Vagina (tissue), 2 donors: ENCODE measurements at regions not wholly inside any gene's neighbourhood (a gene's known extent, or its start where the extent isn't known, plus 50 kb on each side); places are given as distances from the start of the nearest gene placed in this dataset. TPM values are rescaled to one million over a fixed set of nuclear protein-coding genes. Genes with fewer than 3 reads are reported as not detected.

Experiments
- DNase-seq, 2 donors: peaks; one replicate each; pipeline ENCODE4 v3.0.0-alpha.2; 2017; ENCODE audit errors: extremely low spot score in 2 of 2
- H3K27ac ChIP-seq: fragments of 200-600 bp; sonication (generic); one replicate; pipeline ENCODE4 v1.5.1; 2019
- H3K27me3 ChIP-seq: fragments of 200-600 bp; sonication (generic); one replicate; pipeline ENCODE4 v1.5.1; 2019
- H3K36me3 ChIP-seq, 2 donors: fragments of 200-600 bp; sonication (generic); one replicate each; pipeline ENCODE4 v1.5.1; 2017 to 2019
- H3K4me1 ChIP-seq: fragments of 200-600 bp; sonication (generic); one replicate; pipeline ENCODE4 v1.5.1; 2019
- H3K4me3 ChIP-seq, 2 donors: fragments of 200-600 bp; sonication (generic); 1 replicate in 1 of 2; 2 replicates in 1 of 2; pipeline ENCODE4 v1.5.1; 2016 to 2019
- H3K9me3 ChIP-seq: fragments of 200-600 bp; sonication (generic); one replicate; pipeline ENCODE4 v1.5.1; 2019
- POLR2A ChIP-seq, 2 donors: fragments of 450-650 bp; IDR thresholded peaks; one replicate each; pipeline ENCODE4 v1.6.1; 2017; ENCODE audit warnings: antibody characterized with exemption in 2 of 2, mild to moderate bottlenecking in 2 of 2, moderate library complexity in 2 of 2
- POLR2AphosphoS5 ChIP-seq, 2 donors: sonication (generic); formaldehyde crosslinking; IDR thresholded peaks; one replicate each; pipeline ENCODE4 v1.9.0; 2017; ENCODE audit warnings: antibody characterized with exemption in 2 of 2, mild to moderate bottlenecking in 2 of 2, low read depth in 1 of 2; ENCODE audit not compliant: insufficient read depth in 1 of 2
- intact Hi-C: fragments of 100-400 bp; cut with DNase I; formaldehyde crosslinking; loops from one replicate; pipeline ENCODE4 v1.15.1; 2023
- small RNA-seq: library from RNA; depleted of rRNA; stranded (forward); fragments of <200 nt; gene quantifications from one replicate; pipeline ENCODE3, GENCODE V24; 2016
- TF ChIP-seq, protein P1 (sequence below), 3 experiments: fragments of 450-650 bp in 2 of 3; fragments of 200-600 bp in 1 of 3; sonication (generic) in 1 of 3; IDR thresholded peaks; one replicate each; pipeline ENCODE4 v1.5.1; 2017 to 2019; ENCODE audit warnings: antibody characterized with exemption in 3 of 3, mild to moderate bottlenecking in 2 of 3, moderate library complexity in 2 of 3

GRCh38 chr1:117809764-117810163 lies 119.7 kb downstream of the GDAP2 start:
- intact Hi-C loops: no loop called here
- peaks cover 20% of the 10 kb centered on the region for H3K4me1 ChIP-seq
- no peak overlapping the region for H3K27ac ChIP-seq
- TF ChIP-seq POLR2AphosphoS5 (IDR thresholded peaks at IDR 0.05; ENCODE audit: insufficient read depth in 1 of 2, low read depth in 1 of 2): no peak
- TF ChIP-seq POLR2A (IDR thresholded peaks at IDR 0.05): no peak
- TF ChIP-seq, protein P1, sequence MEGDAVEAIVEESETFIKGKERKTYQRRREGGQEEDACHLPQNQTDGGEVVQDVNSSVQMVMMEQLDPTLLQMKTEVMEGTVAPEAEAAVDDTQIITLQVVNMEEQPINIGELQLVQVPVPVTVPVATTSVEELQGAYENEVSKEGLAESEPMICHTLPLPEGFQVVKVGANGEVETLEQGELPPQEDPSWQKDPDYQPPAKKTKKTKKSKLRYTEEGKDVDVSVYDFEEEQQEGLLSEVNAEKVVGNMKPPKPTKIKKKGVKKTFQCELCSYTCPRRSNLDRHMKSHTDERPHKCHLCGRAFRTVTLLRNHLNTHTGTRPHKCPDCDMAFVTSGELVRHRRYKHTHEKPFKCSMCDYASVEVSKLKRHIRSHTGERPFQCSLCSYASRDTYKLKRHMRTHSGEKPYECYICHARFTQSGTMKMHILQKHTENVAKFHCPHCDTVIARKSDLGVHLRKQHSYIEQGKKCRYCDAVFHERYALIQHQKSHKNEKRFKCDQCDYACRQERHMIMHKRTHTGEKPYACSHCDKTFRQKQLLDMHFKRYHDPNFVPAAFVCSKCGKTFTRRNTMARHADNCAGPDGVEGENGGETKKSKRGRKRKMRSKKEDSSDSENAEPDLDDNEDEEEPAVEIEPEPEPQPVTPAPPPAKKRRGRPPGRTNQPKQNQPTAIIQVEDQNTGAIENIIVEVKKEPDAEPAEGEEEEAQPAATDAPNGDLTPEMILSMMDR (IDR thresholded peaks at IDR 0.05): no peak
- no peaks in the 10 kb centered on the region for H3K9me3 ChIP-seq
- DNase-seq: no peak
- H3K27me3 ChIP-seq: no peaks in the 10 kb centered on the region
- no peaks in the 10 kb centered on the region for H3K36me3 ChIP-seq
- H3K4me3 ChIP-seq: no peak overlapping the region

- H3K4me3 ChIP-seq: no peak overlapping the region
Measured at GRCh38 chr1:117810553-117810952, 118.9 kb downstream of the GDAP2 start.

DNA sequence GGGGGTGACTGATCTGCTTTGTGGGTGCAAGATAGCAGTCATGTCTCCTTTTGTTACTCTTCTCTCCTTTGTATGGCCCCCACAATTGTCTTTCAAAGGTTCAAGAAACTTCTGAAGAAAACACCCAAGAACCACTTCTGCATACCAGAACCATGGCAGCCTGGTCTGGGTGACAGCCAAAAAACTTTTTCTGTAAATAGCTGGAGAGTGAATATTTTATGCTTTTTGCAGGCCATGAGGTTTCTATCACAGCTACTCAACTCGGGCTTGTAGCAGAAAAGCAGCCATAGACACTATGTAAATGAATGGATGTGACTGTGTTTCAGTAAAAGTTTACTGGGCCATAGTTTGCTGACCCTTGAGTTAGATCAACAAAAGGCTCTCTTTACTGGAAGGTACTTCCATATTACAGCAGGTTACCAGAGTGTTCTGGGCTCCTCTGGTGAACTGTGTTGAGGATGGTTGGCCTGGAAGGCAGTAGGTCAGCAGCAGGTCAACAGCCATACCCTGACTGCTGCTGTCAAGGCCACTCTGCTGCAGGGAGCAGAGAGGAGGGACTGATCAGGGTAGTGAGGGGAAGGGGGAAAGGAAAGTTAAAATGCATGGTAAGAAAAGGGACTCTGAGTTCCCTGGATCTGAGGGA lies 116.4 kb downstream of the GDAP2 start:
- no peak overlapping the region for H3K4me3 ChIP-seq
- TF ChIP-seq, protein P1 (IDR thresholded peaks at IDR 0.05): no peak
- TF ChIP-seq POLR2A (IDR thresholded peaks at IDR 0.05): no peak
- no peak for TF ChIP-seq POLR2AphosphoS5 (IDR thresholded peaks at IDR 0.05; ENCODE audit: insufficient read depth in 1 of 2, low read depth in 1 of 2)
- H3K4me1 ChIP-seq: peaks cover 31% of the 10 kb centered on the region
- DNase-seq: no peak
- H3K36me3 ChIP-seq: no peaks in the 10 kb centered on the region
- no peak overlapping the region for H3K27ac ChIP-seq
- no peaks in the 10 kb centered on the region for H3K9me3 ChIP-seq
- H3K27me3 ChIP-seq: no peaks in the 10 kb centered on the region
- intact Hi-C loops: no loop called here

More at GRCh38 chr1:117810553-117810952, 118.9 kb downstream of the GDAP2 start:
- no peaks in the 10 kb centered on the region for H3K27me3 ChIP-seq
- peaks cover 28% of the 10 kb centered on the region for H3K4me1 ChIP-seq
- no peak for DNase-seq
- no peak overlapping the region for H3K27ac ChIP-seq
- no peaks in the 10 kb centered on the region for H3K9me3 ChIP-seq
- H3K36me3 ChIP-seq: no peaks in the 10 kb centered on the region
- TF ChIP-seq, protein P1 (IDR thresholded peaks at IDR 0.05): no peak
- TF ChIP-seq POLR2A (IDR thresholded peaks at IDR 0.05): no peak
- TF ChIP-seq POLR2AphosphoS5 (IDR thresholded peaks at IDR 0.05; ENCODE audit: insufficient read depth in 1 of 2, low read depth in 1 of 2): no peak
- intact Hi-C loops: no loop called here

Small RNA genes in the stretch of these regions (small RNA-seq; reads per million reads assigned to genes)
- gene AL390877.1 (not detected), gene RF00561 (not detected)
